ENCODE measurements at regions not wholly inside any gene's neighbourhood (a gene's known extent, or its start where the extent isn't known, plus 50 kb on each side); places are given as distances from the start of the nearest gene placed in this dataset.

DNA sequence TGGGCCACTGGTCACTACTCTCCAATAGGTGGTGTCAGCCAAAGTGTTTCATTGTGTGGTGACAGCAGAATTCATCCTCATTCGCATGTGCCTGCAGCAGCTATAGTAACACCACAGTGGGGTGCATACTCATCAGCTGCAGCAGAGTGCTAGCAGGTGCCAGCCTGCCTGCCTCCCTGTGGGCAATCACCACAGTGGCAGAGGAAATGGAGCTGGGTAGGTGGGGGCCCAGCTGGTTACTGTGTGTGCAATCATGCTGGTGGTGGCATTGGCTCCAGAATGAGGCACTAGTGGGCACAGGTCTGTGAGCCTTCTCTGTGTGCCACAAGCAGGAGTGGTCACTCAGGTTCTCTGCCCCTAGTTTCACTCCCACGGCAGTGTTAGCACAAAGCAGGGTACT is 579.2 kb downstream of the PTPRC start (continued):
- no peak for TF ChIP-seq HNRNPUL1 (IDR thresholded peaks at IDR 0.05; ENCODE audit: low read depth, low read length)

DNA sequence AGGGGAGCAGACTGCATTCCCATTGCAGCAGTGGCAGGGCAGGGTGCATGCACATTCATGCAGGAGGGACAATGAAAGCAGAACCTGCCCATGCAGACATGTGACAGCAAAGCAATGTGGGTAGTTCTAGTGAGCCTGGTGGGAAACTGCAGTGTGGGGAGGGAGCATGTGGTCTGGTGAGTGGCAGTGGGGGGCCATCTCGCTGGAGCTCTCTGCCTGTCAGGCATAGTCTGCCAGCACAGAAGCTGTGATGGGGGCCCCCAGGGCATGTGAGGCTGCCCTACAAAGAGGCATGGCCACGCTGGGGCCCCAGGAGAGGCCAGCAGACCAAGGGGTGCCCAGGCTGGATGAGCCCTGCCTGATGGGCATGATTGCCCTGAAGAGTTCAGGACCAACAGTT is 579.7 kb downstream of the PTPRC start:
- Histone ChIP-seq H3K79me2 (ENCODE audit: insufficient read depth, low read length) (no peaks in the 10 kb centered on the region), H3K4me3 (replicated peaks in 1 of 3; ENCODE audit: insufficient read depth in 1 of 3, low read depth in 2 of 3, low read length in 3 of 3) (no peak overlapping the region), H3K27me3 (ENCODE audit: control insufficient read depth in 1 of 2, insufficient read depth in 2 of 2, low read length in 2 of 2) (no peaks in the 10 kb centered on the region), H3K4me1 (ENCODE audit: insufficient read depth, low read length) (no peaks in the 10 kb centered on the region), H3K9me3 (ENCODE audit: low read length) (peaks cover 7% of the 10 kb centered on the region; the same call in 1 of the 2 replicates), H3K4me2 (ENCODE audit: low read depth, low read length) (no peak overlapping the region), H3K36me3 (replicated peaks in 1 of 2; ENCODE audit: control insufficient read depth in 1 of 2, insufficient read depth in 2 of 2, low read length in 2 of 2) (no peaks in the 10 kb centered on the region), H3K27ac (ENCODE audit: extremely low read length, insufficient read depth, low read length) (no peak overlapping the region), H4K20me1 (ENCODE audit: insufficient read depth, low read length) (no peaks in the 10 kb centered on the region), H2AFZ (ENCODE audit: low read length) (no peak overlapping the region), H3K9ac (ENCODE audit: insufficient read depth, low read depth, low read length) (no peak overlapping the region)
- ATAC-seq, result no peak
- intact Hi-C loops (cut with micrococcal nuclease; ENCODE audit: unreplicated experiment), result no loop called here
- FAIRE-seq, result no peak
- POLR2A ChIA-PET, result no interaction called here
- in situ Hi-C loops (cut with HindIII; ENCODE audit: extremely low pct_ligation_motif_present, low pct_unique_long_range_greater_than_20kb), result no loop called here
- no peak for DNase-seq (ENCODE audit: low spot score)
- no TSS peak for BruUV-seq (replicated peaks)
- no CpG with 5 or more reads among the region's 2 CpGs for WGBS (ENCODE audit: low lambda C conversion rate)
- CTCF ChIA-PET (ENCODE audit: low intra/inter-chr PET ratio, low total read pairs), result no interaction called here
- no peak for TF ChIP-seq ZNF264 (CRISPR knock-in tag; IDR thresholded peaks at IDR 0.05)
- no peak for TF ChIP-seq ZNF317 (CRISPR knock-in tag; IDR thresholded peaks at IDR 0.05)
- TF ChIP-seq ELF4 (CRISPR knock-in tag; IDR thresholded peaks at IDR 0.05; ENCODE audit: borderline replicate concordance), result no peak
- no peak for TF ChIP-seq MXD4 (CRISPR knock-in tag; IDR thresholded peaks at IDR 0.05)
- no peak for TF ChIP-seq ZNF619 (CRISPR knock-in tag; IDR thresholded peaks at IDR 0.05)
- TF ChIP-seq RORA (CRISPR knock-in tag; IDR thresholded peaks at IDR 0.05), result no peak
- no peak for TF ChIP-seq ZNF446 (CRISPR knock-in tag; IDR thresholded peaks at IDR 0.05)
- TF ChIP-seq NONO (IDR thresholded peaks at IDR 0.05), result no peak
- no peak for TF ChIP-seq NONO (CRISPR knock-in tag; conservative IDR thresholded peaks at IDR 0.05)
- no peak for TF ChIP-seq SP2 (CRISPR knock-in tag; IDR thresholded peaks at IDR 0.05)
- no peak for TF ChIP-seq IRF2 (CRISPR knock-in tag; IDR thresholded peaks at IDR 0.05)
- no peak for TF ChIP-seq TBX2 (CRISPR knock-in tag; IDR thresholded peaks at IDR 0.05; ENCODE audit: borderline replicate concordance)
- TF ChIP-seq CAMTA2 (CRISPR knock-in tag; IDR thresholded peaks at IDR 0.05; ENCODE audit: borderline replicate concordance), result no peak
- TF ChIP-seq ZKSCAN8 (CRISPR knock-in tag; IDR thresholded peaks at IDR 0.05; ENCODE audit: borderline replicate concordance), result no peak
- no peak for TF ChIP-seq ZNF20 (CRISPR knock-in tag; IDR thresholded peaks at IDR 0.05)
- TF ChIP-seq, protein P1, sequence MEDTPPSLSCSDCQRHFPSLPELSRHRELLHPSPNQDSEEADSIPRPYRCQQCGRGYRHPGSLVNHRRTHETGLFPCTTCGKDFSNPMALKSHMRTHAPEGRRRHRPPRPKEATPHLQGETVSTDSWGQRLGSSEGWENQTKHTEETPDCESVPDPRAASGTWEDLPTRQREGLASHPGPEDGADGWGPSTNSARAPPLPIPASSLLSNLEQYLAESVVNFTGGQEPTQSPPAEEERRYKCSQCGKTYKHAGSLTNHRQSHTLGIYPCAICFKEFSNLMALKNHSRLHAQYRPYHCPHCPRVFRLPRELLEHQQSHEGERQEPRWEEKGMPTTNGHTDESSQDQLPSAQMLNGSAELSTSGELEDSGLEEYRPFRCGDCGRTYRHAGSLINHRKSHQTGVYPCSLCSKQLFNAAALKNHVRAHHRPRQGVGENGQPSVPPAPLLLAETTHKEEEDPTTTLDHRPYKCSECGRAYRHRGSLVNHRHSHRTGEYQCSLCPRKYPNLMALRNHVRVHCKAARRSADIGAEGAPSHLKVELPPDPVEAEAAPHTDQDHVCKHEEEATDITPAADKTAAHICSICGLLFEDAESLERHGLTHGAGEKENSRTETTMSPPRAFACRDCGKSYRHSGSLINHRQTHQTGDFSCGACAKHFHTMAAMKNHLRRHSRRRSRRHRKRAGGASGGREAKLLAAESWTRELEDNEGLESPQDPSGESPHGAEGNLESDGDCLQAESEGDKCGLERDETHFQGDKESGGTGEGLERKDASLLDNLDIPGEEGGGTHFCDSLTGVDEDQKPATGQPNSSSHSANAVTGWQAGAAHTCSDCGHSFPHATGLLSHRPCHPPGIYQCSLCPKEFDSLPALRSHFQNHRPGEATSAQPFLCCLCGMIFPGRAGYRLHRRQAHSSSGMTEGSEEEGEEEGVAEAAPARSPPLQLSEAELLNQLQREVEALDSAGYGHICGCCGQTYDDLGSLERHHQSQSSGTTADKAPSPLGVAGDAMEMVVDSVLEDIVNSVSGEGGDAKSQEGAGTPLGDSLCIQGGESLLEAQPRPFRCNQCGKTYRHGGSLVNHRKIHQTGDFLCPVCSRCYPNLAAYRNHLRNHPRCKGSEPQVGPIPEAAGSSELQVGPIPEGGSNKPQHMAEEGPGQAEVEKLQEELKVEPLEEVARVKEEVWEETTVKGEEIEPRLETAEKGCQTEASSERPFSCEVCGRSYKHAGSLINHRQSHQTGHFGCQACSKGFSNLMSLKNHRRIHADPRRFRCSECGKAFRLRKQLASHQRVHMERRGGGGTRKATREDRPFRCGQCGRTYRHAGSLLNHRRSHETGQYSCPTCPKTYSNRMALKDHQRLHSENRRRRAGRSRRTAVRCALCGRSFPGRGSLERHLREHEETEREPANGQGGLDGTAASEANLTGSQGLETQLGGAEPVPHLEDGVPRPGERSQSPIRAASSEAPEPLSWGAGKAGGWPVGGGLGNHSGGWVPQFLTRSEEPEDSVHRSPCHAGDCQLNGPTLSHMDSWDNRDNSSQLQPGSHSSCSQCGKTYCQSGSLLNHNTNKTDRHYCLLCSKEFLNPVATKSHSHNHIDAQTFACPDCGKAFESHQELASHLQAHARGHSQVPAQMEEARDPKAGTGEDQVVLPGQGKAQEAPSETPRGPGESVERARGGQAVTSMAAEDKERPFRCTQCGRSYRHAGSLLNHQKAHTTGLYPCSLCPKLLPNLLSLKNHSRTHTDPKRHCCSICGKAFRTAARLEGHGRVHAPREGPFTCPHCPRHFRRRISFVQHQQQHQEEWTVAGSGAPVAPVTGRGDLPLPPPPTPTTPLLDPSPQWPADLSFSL (CRISPR knock-in tag; IDR thresholded peaks at IDR 0.05), result no peak
- TF ChIP-seq ZNF605 (CRISPR knock-in tag; IDR thresholded peaks at IDR 0.05), result no peak
- TF ChIP-seq GABPB1 (CRISPR knock-in tag; IDR thresholded peaks at IDR 0.05), result no peak
